ENCODE measurements at regions not wholly inside any gene's neighbourhood (a gene's known extent, or its start where the extent isn't known, plus 50 kb on each side); places are given as distances from the start of the nearest gene placed in this dataset.
"Not testable (repeated sequence)": the region's sequence is repeated elsewhere in the genome, so short reads cannot be mapped to it uniquely, and the experiment has no call there.

- DNase-seq (ENCODE audit: low read depth, low spot score), result no peak
- TF ChIP-seq, protein P1, sequence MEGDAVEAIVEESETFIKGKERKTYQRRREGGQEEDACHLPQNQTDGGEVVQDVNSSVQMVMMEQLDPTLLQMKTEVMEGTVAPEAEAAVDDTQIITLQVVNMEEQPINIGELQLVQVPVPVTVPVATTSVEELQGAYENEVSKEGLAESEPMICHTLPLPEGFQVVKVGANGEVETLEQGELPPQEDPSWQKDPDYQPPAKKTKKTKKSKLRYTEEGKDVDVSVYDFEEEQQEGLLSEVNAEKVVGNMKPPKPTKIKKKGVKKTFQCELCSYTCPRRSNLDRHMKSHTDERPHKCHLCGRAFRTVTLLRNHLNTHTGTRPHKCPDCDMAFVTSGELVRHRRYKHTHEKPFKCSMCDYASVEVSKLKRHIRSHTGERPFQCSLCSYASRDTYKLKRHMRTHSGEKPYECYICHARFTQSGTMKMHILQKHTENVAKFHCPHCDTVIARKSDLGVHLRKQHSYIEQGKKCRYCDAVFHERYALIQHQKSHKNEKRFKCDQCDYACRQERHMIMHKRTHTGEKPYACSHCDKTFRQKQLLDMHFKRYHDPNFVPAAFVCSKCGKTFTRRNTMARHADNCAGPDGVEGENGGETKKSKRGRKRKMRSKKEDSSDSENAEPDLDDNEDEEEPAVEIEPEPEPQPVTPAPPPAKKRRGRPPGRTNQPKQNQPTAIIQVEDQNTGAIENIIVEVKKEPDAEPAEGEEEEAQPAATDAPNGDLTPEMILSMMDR (IDR thresholded peaks at IDR 0.05; ENCODE audit: low read depth, low read length), result no peak
- CTCF ChIA-PET, result no interaction called here
- Histone ChIP-seq H3K27me3 (ENCODE audit: control insufficient read depth, insufficient read depth, low read length) (no peaks in the 10 kb centered on the region), H3K4me3 (ENCODE audit: low read depth, low read length) (no peak overlapping the region), H3K9me3 (ENCODE audit: control insufficient read depth, insufficient read depth, low read length) (no peaks in the 10 kb centered on the region), H3K27ac (ENCODE audit: low read depth, low read length) (no peak overlapping the region)
- POLR2A ChIA-PET, result no interaction called here
Measured at GRCh38 chr3:177852001-177852807, 654.9 kb upstream of the TBL1XR1 start.

- CTCF ChIA-PET, result interaction anchor here (1.0 kb wide), 1 partner anchor 31 kb away, joined by 3 read pairs; no protein-coding TSS in a partner anchor
- DNase-seq (ENCODE audit: low read depth, low spot score), result no peak
- Histone ChIP-seq H3K27ac (ENCODE audit: low read depth, low read length) (no peak overlapping the region), H3K27me3 (ENCODE audit: control insufficient read depth, insufficient read depth, low read length) (no peaks in the 10 kb centered on the region), H3K9me3 (ENCODE audit: control insufficient read depth, insufficient read depth, low read length) (peaks cover 1% of the 10 kb centered on the region), H3K4me3 (ENCODE audit: low read depth, low read length) (no peak overlapping the region)
- POLR2A ChIA-PET, result no interaction called here
- TF ChIP-seq, protein P1 (IDR thresholded peaks at IDR 0.05; ENCODE audit: low read depth, low read length), result no peak
Measured at GRCh38 chr3:177855021-177855420, 657.7 kb upstream of the TBL1XR1 start.

DNA sequence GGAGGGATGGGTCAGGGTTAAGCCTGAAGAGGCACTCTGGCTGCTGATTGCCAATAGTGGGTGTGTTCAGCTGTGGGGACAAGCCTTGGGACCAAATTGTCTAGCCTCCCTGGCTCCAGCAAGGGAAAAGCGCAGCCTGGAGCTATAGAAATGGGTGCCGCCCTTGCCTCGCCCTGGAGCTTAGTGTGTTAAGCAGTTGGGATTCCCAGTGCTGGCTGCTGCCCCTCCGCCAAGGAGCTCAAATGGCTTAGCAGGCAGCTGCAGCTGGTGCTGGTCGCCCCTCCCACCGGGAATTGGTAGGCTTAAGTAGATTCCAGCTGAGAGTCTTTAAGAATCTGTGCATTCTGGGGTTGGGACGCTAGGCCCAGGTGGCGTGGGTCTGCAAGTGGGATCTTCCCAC is 662.9 kb upstream of the TBL1XR1 start:
- H3K4me3 ChIP-seq (ENCODE audit: low read depth, low read length), result no peak overlapping the region
- ChIA-PET CTCF (no interaction called here), POLR2A (no interaction called here)
- no peaks in the 10 kb centered on the region for H3K27me3 ChIP-seq (ENCODE audit: control insufficient read depth, insufficient read depth, low read length)
- H3K9me3 ChIP-seq (ENCODE audit: control insufficient read depth, insufficient read depth, low read length), result peaks cover 15% of the 10 kb centered on the region
- DNase-seq (ENCODE audit: low read depth, low spot score), result no peak
- no peak overlapping the region for H3K27ac ChIP-seq (ENCODE audit: low read depth, low read length)
- TF ChIP-seq, protein P1 (IDR thresholded peaks at IDR 0.05; ENCODE audit: low read depth, low read length), result no peak

DNA sequence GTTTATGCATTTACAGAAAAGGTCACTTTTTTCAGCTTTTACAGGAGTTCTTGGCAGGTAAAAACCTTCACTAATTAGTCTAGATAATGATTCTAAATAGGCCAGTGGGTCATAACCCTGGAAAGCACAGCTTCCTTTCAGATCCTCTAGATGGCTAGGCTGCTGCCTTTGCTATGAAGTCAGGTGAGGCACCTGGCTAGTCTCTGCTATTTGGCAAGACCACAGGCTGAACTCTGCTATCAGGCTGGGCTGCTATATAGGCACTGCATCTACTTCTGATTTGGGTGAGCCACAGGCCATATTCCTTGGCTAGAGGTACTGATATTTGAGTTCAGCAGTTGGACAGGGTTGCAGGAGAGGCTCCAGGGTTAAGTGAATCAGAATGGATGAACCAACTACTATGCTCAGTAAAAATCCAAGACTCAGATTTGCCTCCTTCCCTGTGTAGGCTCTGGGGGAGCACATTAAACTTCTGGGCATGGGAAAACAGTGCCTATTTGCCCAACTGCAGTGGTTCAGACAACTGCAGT is 665.7 kb upstream of the TBL1XR1 start:
- POLR2A ChIA-PET, result no interaction called here

DNA sequence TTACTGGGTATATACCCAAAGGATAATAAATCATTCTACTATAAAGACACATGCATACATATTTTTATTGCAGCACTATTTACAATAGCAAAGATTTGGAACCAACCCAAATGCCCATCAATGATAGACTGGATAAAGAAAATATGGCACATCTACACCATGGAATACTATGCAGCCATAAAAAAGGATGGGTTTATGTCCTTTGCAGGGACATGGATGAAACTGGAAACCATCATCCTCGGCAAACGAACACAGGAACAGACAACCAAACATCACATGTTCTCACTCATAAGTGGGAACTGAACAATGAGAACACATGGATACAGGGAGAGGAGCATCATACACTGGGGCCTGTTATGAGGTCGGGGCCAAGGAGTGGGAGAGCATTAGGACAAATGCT is 665.0 kb upstream of the KCNMB2 start:
- POLR2A ChIA-PET; H3K27me3 ChIP-seq (ENCODE audit: control insufficient read depth, insufficient read depth, low read length); H3K4me3 ChIP-seq (ENCODE audit: low read depth, low read length); H3K27ac ChIP-seq (ENCODE audit: low read depth, low read length); H3K9me3 ChIP-seq (ENCODE audit: control insufficient read depth, insufficient read depth, low read length); DNase-seq (ENCODE audit: low read depth, low spot score): not testable (repeated sequence)
- CTCF ChIA-PET, result interaction anchor here (0.7 to 1.5 kb wide), 2 partner anchors 70 to 514 kb away, joined by 3 to 4 read pairs; no protein-coding TSS in a partner anchor

More for the DNA sequence above, 665.7 kb upstream of the TBL1XR1 start:
- peaks cover 15% of the 10 kb centered on the region for H3K9me3 ChIP-seq (ENCODE audit: control insufficient read depth, insufficient read depth, low read length)
- no peak overlapping the region for H3K4me3 ChIP-seq (ENCODE audit: low read depth, low read length)
- no peak for DNase-seq (ENCODE audit: low read depth, low spot score)
- TF ChIP-seq, protein P1 (IDR thresholded peaks at IDR 0.05; ENCODE audit: low read depth, low read length), result no peak
- no peak overlapping the region for H3K27ac ChIP-seq (ENCODE audit: low read depth, low read length)
- CTCF ChIA-PET, result no interaction called here
- no peaks in the 10 kb centered on the region for H3K27me3 ChIP-seq (ENCODE audit: control insufficient read depth, insufficient read depth, low read length)
